HEK293 (cell line): ENCODE measurements at regions not wholly inside any gene's neighbourhood (a gene's known extent, or its start where the extent isn't known, plus 50 kb on each side); places are given as distances from the start of the nearest gene placed in this dataset.

ENCODE experiments used
- CTCF ChIA-PET: fragments of 350-600 bp; formaldehyde crosslinking; extraction: SDS; loops from one replicate; lab custom pipeline; 2021; ENCODE audit warnings: antibody characterized with exemption; lab: Yijun Ruan, JAX
- POLR2A ChIA-PET: fragments of 300-600 bp; formaldehyde crosslinking; extraction: SDS; loops from one replicate; lab custom pipeline; 2020; ENCODE audit warnings: antibody characterized with exemption, inconsistent platforms; lab: Yijun Ruan, JAX
- H3K27ac ChIP-seq: fragments of 200-500 bp; sonication (Bioruptor generic); 2 replicates; pipeline ENCODE4 v1.5.1; 2014; ENCODE audit warnings: low read depth, low read length, control low read depth, inconsistent platforms; ENCODE audit errors: extremely low read depth
- H3K36me3 ChIP-seq, 2 experiments: fragments of 200-500 bp in 1 of 2; sonication (Bioruptor generic) in 1 of 2; 1 replicate in 1 of 2; 2 replicates in 1 of 2; pipeline ENCODE4 v1.5.1; 2014 to 2017; ENCODE audit warnings: inconsistent platforms in 2 of 2, low read length in 2 of 2; ENCODE audit not compliant: control insufficient read depth in 2 of 2, insufficient read depth in 1 of 2
- H3K4me1 ChIP-seq: fragments of 200-500 bp; sonication (Bioruptor generic); 2 replicates; pipeline ENCODE4 v1.5.1; 2014; ENCODE audit warnings: mild to moderate bottlenecking, low read length, inconsistent platforms; ENCODE audit not compliant: control insufficient read depth, insufficient read depth
- H3K4me3 ChIP-seq: 2 replicates; pipeline ENCODE4 v1.5.1; 2011; ENCODE audit warnings: low read depth, mild to moderate bottlenecking, control low read depth, low read length, moderate library complexity
- H3K9me3 ChIP-seq: fragments of 200-500 bp; sonication (Bioruptor generic); 2 replicates; pipeline ENCODE4 v1.5.1; 2014; ENCODE audit warnings: low read depth, low read length, inconsistent platforms; ENCODE audit not compliant: control insufficient read depth, insufficient read depth
- FEZF1 ChIP-seq: fragments of 450-650 bp; formaldehyde crosslinking; IDR thresholded peaks from 2 replicates; pipeline ENCODE4 v1.5.1; 2016; ENCODE audit warnings: missing biosample characterization, missing genetic modification characterization
- KLF7 ChIP-seq: fragments of 450-650 bp; formaldehyde crosslinking; IDR thresholded peaks from 2 replicates; pipeline ENCODE4 v1.5.1; 2016; ENCODE audit warnings: missing biosample characterization, missing genetic modification characterization, borderline replicate concordance
- PBX3 ChIP-seq: sonication (generic); formaldehyde crosslinking; IDR thresholded peaks from 2 replicates; pipeline ENCODE4 v1.8.1; 2022; ENCODE audit warnings: mild to moderate bottlenecking, moderate library complexity, missing genetic modification reagents
- YY2 ChIP-seq: fragments of 450-650 bp; formaldehyde crosslinking; IDR thresholded peaks from 2 replicates; pipeline ENCODE4 v1.5.1; 2016; ENCODE audit warnings: missing biosample characterization, missing genetic modification characterization
- ZBTB17 ChIP-seq: fragments of 450-650 bp; formaldehyde crosslinking; IDR thresholded peaks from 2 replicates; pipeline ENCODE4 v1.5.1; 2016; ENCODE audit warnings: missing biosample characterization, missing genetic modification characterization
- ZBTB20 ChIP-seq: fragments of 450-650 bp; formaldehyde crosslinking; IDR thresholded peaks from 2 replicates; pipeline ENCODE4 v1.5.1; 2016; ENCODE audit warnings: missing biosample characterization, missing genetic modification characterization
- ZNF133 ChIP-seq: fragments of 450-650 bp; formaldehyde crosslinking; IDR thresholded peaks from 2 replicates; pipeline ENCODE4 v1.5.1; 2016; ENCODE audit warnings: missing biosample characterization, missing genetic modification characterization
- ZNF148 ChIP-seq: fragments of 450-650 bp; formaldehyde crosslinking; IDR thresholded peaks from 2 replicates; pipeline ENCODE4 v1.5.0; 2017; ENCODE audit warnings: missing biosample characterization, missing genetic modification characterization, borderline replicate concordance
- ZNF16 ChIP-seq: fragments of 450-650 bp; formaldehyde crosslinking; IDR thresholded peaks from 2 replicates; pipeline ENCODE4 v1.5.1; 2016; ENCODE audit warnings: low read depth, missing biosample characterization, missing genetic modification characterization
- ZNF202 ChIP-seq: fragments of 450-650 bp; formaldehyde crosslinking; IDR thresholded peaks from 2 replicates; pipeline ENCODE4 v1.5.1; 2016; ENCODE audit warnings: missing biosample characterization, missing genetic modification characterization, borderline replicate concordance
- ZNF324 ChIP-seq: fragments of 450-650 bp; formaldehyde crosslinking; IDR thresholded peaks from 2 replicates; pipeline ENCODE4 v1.5.1; 2016; ENCODE audit warnings: missing biosample characterization, missing genetic modification characterization
- ZNF335 ChIP-seq: fragments of 450-650 bp; formaldehyde crosslinking; conservative IDR thresholded peaks from 2 replicates; pipeline ENCODE4 v1.5.1; 2016; ENCODE audit warnings: missing biosample characterization, missing genetic modification characterization
- ZNF473 ChIP-seq: fragments of 450-650 bp; formaldehyde crosslinking; IDR thresholded peaks from 2 replicates; pipeline ENCODE4 v1.5.1; 2017; ENCODE audit warnings: missing biosample characterization, missing genetic modification characterization
- ZNF488 ChIP-seq: fragments of 450-650 bp; formaldehyde crosslinking; IDR thresholded peaks from 2 replicates; pipeline ENCODE4 v1.5.1; 2016; ENCODE audit warnings: missing biosample characterization, missing genetic modification characterization
- ZNF529 ChIP-seq: fragments of 450-650 bp; formaldehyde crosslinking; IDR thresholded peaks from 2 replicates; pipeline ENCODE4 v1.5.1; 2017; ENCODE audit warnings: missing genetic modification characterization, missing biosample characterization; ENCODE audit not compliant: insufficient replicate concordance
- ZNF585B ChIP-seq: fragments of 450-650 bp; formaldehyde crosslinking; IDR thresholded peaks from 2 replicates; pipeline ENCODE4 v1.5.1; 2016; ENCODE audit warnings: missing biosample characterization, missing genetic modification characterization
- ZNF623 ChIP-seq: fragments of 450-650 bp; formaldehyde crosslinking; IDR thresholded peaks from 2 replicates; pipeline ENCODE4 v1.5.1; 2016; ENCODE audit warnings: missing biosample characterization, missing genetic modification characterization
- ZNF660 ChIP-seq: fragments of 450-650 bp; IDR thresholded peaks from 2 replicates; pipeline ENCODE4 v1.5.1; 2018; ENCODE audit warnings: missing biosample characterization, mild to moderate bottlenecking, missing genetic modification characterization
- ZNF707 ChIP-seq: fragments of 450-650 bp; formaldehyde crosslinking; IDR thresholded peaks from 2 replicates; pipeline ENCODE4 v1.5.1; 2016; ENCODE audit warnings: missing biosample characterization, missing genetic modification characterization
- ZNF791 ChIP-seq: fragments of 450-650 bp; formaldehyde crosslinking; IDR thresholded peaks from 2 replicates; pipeline ENCODE4 v1.5.1; 2016; ENCODE audit warnings: missing biosample characterization, missing genetic modification characterization
- ZXDB ChIP-seq: fragments of 450-650 bp; formaldehyde crosslinking; IDR thresholded peaks from 2 replicates; pipeline ENCODE4 v1.5.1; 2016; ENCODE audit warnings: missing biosample characterization, missing genetic modification characterization
- TF ChIP-seq, protein P1 (sequence below): fragments of 450-650 bp; formaldehyde crosslinking; IDR thresholded peaks from 2 replicates; pipeline ENCODE4 v1.5.1; 2016; ENCODE audit warnings: missing biosample characterization, missing genetic modification characterization

GRCh38 chr15:91782221-91782620 is 71.3 kb upstream of the SLCO3A1 start:
- Histone ChIP-seq H3K4me1 (no peaks in the 10 kb centered on the region), H3K36me3 (no peaks in the 10 kb centered on the region)
- POLR2A ChIA-PET: no interaction called here
- TF ChIP-seq YY2 (tag by site-specific recombination): no peak
- no peak for TF ChIP-seq ZNF202 (tag by site-specific recombination)
- TF ChIP-seq ZNF16 (tag by site-specific recombination): no peak
- no peak for TF ChIP-seq ZNF148 (tag by site-specific recombination)
- no peak for TF ChIP-seq ZNF707 (tag by site-specific recombination)
- TF ChIP-seq ZXDB (tag by site-specific recombination): no peak
- no peak for TF ChIP-seq ZNF660 (tag by site-specific recombination)
- TF ChIP-seq, protein P1, sequence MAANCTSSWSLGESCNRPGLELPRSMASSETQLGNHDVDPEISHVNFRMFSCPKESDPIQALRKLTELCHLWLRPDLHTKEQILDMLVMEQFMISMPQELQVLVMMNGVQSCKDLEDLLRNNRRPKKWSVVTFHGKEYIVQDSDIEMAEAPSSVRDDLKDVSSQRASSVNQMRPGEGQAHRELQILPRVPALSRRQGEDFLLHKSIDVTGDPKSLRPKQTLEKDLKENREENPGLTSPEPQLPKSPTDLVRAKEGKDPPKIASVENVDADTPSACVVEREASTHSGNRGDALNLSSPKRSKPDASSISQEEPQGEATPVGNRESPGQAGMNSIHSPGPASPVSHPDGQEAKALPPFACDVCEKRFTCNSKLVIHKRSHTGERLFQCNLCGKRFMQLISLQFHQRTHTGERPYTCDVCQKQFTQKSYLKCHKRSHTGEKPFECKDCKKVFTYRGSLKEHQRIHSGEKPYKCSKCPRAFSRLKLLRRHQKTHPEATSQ (tag by site-specific recombination): no peak
- no peak for TF ChIP-seq ZNF324
- no peak for TF ChIP-seq ZNF585B (tag by site-specific recombination)
- TF ChIP-seq ZNF488 (tag by site-specific recombination): no peak
- TF ChIP-seq PBX3 (CRISPR knock-in tag): no peak
- TF ChIP-seq ZBTB17 (tag by site-specific recombination): no peak
- TF ChIP-seq ZNF529 (tag by site-specific recombination): no peak
- no peak for TF ChIP-seq ZNF473 (tag by site-specific recombination)
- no peak for TF ChIP-seq ZBTB20 (tag by site-specific recombination)
- TF ChIP-seq, all 188 proteins: peak for 0
- CTCF ChIA-PET: interaction anchor here (1.2 to 1.6 kb wide), 2 partner anchors 23 to 76 kb away, joined by 3 read pairs; no protein-coding TSS in a partner anchor
- Histone ChIP-seq H3K27ac (no peak overlapping the region), H3K9me3 (no peaks in the 10 kb centered on the region), H3K4me3 (no peak overlapping the region)

- Histone ChIP-seq H3K27ac (no peak overlapping the region), H3K4me3 (no peak overlapping the region), H3K4me1 (no peaks in the 10 kb centered on the region), H3K36me3 (no peaks in the 10 kb centered on the region), H3K9me3 (no peaks in the 10 kb centered on the region)
- no peak for TF ChIP-seq ZNF335 (tag by site-specific recombination)
- no peak for TF ChIP-seq KLF7 (tag by site-specific recombination)
- no peak for TF ChIP-seq ZNF623 (tag by site-specific recombination)
- TF ChIP-seq ZNF791 (tag by site-specific recombination): no peak
- TF ChIP-seq FEZF1: no peak
- no peak for TF ChIP-seq ZNF133
- ChIA-PET CTCF (interaction anchor here (0.6 to 1.6 kb wide), 2 partner anchors 77 to 1294 kb away, joined by 3 read pairs; no protein-coding TSS in a partner anchor), POLR2A (no interaction called here)
Measured at GRCh38 chr15:91783008-91783407, 70.5 kb upstream of the SLCO3A1 start.
